DMS 273 (cell line): ENCODE measurements at regions not wholly inside any gene's neighbourhood (a gene's known extent, or its start where the extent isn't known, plus 50 kb on each side); places are given as distances from the start of the nearest gene placed in this dataset.

Source experiments
- DNase-seq: peaks from one replicate; lab custom pipeline; 2025; ENCODE audit not compliant: unreplicated experiment; lab: John Stamatoyannopoulos, UW

DNA sequence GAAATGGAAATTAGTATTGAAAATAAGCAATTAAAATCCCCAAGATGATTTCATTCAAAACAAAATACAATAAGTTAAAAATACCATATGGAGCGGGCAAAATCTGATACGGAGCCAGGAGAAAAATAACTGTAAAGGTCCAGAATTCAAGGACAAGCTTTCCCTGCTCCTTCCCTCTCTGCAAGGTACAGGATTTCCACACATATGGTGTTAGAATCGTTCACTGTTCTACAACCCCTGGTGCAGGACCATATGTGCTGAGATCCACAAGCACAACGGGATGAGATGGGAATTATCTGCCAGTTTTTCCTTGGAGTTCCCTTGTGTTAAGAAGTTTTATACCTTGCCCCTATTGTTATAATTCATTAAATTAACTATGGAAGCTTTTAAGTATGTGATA is 94.7 kb upstream of the DMAC1 start:
- DNase-seq = peak; percentile 17

DNA sequence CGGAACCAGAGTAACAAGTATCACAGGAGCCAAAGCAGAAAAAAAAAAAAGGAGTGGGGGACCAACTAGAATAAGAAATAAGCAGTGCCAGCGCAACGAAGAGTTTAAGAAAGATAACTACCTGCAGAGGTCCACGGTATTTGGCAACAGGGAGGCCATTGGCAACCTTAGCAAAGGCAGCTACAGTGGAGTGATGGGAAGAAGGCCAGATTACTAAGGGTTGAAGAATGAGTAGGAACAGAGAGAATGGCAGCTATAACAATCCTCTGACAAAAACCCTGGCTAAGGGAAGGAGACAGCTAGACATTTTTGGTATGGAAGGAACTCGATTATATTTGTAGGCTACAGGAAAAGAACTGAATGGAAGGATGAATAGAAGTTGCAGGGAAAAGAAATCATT is 93.4 kb upstream of the DMAC1 start:
- DNase-seq = no peak

DNA sequence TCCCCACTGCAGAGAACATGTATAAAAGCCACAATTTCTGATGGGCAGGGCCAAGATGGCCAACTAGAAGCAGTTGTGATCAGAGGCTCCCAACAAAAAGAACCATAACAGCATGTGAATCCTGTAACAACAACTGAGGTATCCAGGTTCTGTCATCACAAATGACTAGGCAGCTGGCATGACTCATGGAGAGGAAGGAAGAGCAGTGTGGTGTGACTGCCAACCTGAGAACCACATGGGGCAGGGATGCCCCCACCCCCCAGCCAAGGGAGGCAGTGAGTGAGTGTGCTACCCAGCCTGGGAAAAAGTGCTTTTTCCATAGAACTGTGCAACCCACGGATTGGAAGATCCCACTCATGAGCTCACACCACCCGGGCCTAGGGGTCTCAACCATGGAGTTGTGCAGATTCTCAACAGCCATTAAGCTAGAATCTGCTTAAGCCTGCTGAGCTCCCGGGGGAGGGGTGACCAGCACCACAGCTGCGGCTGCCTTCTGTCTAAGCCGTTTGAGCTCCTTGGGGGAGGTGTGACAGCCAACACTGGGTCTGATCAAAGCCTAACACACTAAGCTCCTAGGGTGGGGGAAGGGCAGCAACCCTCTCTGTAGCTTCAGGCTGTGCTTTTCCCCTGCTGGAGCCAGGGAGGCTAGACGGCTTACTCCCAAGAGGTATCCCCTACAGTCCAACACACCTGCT is 80.1 kb upstream of the DMAC1 start:
- peak; percentile 74 for DNase-seq

DNA sequence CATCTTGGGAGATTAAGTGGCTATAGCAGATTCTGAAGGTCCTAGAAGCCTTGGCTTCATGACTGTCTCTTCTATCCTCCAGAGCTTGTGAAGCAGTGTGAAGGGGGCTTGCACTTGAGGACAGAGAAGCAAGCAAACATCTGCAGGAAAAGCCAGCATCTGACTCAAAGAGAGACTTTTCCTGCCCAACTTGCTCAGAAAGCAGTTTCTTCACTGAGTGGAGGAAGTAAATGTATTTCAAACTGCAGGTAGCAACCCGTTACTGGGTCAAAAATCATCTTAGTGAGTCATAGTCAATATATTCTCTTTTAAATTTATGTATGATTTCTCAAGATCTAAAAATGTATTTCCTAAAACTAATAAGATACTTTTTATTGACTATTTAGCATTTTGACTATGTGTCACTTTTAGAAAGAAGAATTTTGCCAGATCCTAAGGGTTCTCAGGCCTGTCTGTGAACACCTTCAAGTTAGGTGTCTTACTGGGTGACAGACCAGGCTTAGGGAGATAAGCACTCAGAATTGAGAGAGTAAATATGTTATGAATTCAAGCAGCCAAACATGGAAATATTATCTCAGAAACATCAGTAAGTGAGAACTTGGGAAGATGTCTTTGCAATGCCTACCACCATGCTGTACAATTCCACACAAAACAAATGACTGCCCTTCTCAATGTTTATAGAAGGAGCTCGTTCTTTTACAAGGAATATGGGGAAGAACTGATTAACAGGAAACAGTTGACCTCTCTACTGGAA is 72.6 kb upstream of the DMAC1 start:
- no peak for DNase-seq

DNA sequence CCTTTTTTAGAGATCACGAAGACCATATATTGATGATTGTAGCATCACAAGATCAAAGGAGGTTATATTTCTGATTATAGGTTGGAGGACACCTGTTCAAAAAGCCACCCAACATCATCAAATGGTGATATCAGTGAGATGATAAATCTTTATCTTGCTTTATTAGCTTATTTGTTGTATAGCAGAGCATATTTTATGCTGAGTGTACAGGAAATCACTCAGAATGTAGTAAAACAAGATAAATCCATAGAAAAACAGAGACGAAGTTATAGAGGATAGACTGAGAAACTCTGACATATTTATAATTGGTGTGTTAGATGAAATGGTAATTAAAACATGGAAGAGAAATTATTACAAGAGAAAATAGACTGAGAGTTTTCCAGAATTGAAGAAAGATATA is 69.8 kb upstream of the DMAC1 start:
- no peak for DNase-seq

DNA sequence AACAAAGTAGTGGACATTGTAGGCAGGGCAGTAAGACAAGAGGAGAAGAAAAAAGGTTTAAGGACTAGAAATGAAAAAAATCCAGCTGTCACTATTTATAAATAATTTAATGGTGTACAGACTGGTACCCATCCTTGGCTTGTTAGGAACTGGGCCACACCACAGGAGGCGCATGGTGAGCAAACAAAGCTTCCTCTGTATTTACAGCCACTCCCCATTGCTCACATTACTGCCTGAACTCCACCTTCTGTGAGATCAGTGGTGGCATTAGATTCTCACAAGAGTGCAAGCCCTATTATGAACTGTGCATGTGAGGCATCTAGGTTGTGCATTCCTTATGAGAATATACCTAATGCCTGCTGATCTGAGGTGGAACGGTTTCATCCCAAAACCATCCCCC is 62.6 kb upstream of the DMAC1 start:
- no peak for DNase-seq

DNA sequence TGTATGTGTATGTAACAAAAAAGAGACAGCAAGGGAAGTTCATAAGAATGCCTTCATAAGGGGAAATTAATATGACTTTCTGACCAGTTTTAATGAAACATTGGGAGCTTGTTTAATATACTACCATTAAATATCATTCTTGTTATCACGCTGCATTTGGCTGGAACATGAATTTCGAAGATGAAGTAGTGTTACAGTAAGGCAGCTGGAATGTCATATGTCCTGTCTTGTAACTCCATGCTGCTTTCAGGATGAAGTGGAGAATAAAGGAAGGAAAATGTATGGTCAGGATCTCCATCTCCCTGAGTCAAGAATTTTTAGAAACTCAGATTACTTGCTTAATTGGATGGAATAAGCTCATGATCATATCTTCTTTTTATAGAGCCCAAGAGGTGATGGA is 61.5 kb upstream of the DMAC1 start:
- DNase-seq = no peak

DNA sequence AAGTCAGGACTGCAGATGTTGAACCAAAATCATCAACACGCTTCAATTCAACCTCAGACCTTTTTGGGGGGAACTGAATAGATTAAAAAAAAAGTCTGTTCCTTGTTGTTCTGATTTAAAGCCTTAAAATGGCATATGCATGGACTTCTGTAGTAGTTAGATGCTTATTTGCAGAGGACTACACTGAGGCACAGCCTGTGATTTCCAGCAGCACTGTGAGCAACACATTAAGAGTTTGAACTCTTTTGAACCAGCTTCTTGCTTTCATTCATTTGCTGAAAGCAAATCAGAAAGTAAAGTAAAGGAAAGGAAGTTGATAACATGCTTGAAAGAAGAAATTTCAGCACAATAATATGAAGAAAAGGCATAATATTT is 60.7 kb upstream of the DMAC1 start:
- DNase-seq = no peak

DNA sequence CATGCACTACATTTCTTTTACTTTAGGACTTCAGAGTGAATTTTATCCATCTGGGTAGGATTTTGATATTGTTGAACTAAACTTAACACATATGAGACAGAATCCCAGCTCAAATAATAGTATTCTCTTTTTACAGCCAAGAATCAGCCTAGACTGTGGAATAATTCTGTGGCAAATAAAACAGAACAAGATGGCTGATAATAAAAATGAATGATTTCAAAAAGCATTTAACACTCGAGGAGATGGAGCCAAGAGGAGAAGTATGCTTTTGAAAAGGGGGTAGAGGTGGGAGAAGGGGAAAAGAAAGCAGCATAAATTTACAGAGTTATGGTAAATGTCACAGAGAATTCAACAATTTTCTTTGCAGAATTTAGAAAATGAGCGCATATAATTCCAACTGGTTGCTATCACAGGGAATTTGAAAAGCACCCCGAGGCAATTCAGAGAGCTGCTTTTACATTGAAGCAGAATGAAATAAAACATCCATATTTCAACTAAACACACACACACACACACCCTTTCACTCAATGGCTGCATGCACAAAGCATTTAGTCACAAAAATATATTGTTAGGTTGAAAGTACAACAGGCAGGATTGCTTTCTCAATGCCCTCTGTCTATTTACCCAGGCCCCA is 60.2 kb upstream of the DMAC1 start:
- no peak for DNase-seq

DNA sequence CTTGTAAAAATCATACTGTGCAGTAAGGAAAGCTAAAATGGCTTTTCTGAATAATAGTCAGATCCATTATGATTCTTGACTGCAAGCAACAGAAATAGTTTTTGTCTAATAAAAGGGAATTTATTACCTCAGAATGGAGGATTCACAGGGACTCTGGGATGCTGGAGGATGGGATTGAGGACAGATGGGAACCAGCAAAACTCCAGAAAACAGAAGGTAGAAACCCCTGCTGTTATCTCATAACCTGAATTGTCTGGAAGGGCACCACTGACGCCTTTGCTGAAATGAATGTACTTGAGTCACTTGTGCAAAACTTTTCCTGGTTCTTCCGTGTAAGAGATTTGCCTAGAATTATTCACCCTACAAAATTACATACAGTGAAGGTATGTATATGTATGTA is 58.6 kb upstream of the DMAC1 start:
- no peak for DNase-seq

DNA sequence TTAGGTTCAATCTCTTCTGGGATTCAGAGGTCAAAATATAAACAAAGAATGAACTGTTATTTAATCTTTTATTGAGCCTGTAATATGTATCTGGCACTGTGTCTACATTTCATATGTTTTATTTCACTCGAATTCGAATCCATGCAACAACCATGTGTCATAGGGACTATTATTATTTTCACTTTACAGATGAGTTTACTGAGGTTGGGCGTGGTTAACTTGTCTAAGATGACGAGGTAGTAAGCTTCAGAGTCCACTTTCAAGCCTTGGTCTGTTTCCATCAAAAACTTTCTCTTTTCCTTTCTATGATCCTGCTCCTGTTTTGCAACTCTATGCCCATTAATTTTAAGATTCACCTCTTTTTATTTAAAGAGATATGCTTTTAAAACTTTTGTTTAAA is 55.2 kb upstream of the DMAC1 start:
- no peak for DNase-seq
